ENCODE measurements at regions not wholly inside any gene's neighbourhood (a gene's known extent, or its start where the extent isn't known, plus 50 kb on each side); places are given as distances from the start of the nearest gene placed in this dataset.

GRCh38 chr4:10344824-10345223 lies 112.4 kb downstream of the ZNF518B start:
- TF ChIP-seq ZNF274 (IDR thresholded peaks at IDR 0.05; ENCODE audit: insufficient read depth, insufficient read length), result no peak
- no peak for TF ChIP-seq CTCF (IDR thresholded peaks at IDR 0.05 in 2 of 3, conservative IDR thresholded peaks at IDR 0.05 in 1 of 3; ENCODE audit: control insufficient read depth in 2 of 3, extremely low read depth in 1 of 3, insufficient read depth in 1 of 3, low read depth in 3 of 3, low read length in 3 of 3)
- no peak for TF ChIP-seq POLR2AphosphoS5 (IDR thresholded peaks at IDR 0.05; ENCODE audit: low read length)
- TF ChIP-seq POLR2A (IDR thresholded peaks at IDR 0.05; ENCODE audit: low read depth, low read length), result no peak
- TF ChIP-seq TCF3 (IDR thresholded peaks at IDR 0.05; ENCODE audit: borderline replicate concordance, insufficient read depth, low read depth, low read length), result no peak
- TF ChIP-seq GABPA (IDR thresholded peaks at IDR 0.05; ENCODE audit: low read depth), result no peak
- no peak for TF ChIP-seq POLR2AphosphoS2 (IDR thresholded peaks at IDR 0.05; ENCODE audit: low read depth, low read length)
- TF ChIP-seq, protein P1, sequence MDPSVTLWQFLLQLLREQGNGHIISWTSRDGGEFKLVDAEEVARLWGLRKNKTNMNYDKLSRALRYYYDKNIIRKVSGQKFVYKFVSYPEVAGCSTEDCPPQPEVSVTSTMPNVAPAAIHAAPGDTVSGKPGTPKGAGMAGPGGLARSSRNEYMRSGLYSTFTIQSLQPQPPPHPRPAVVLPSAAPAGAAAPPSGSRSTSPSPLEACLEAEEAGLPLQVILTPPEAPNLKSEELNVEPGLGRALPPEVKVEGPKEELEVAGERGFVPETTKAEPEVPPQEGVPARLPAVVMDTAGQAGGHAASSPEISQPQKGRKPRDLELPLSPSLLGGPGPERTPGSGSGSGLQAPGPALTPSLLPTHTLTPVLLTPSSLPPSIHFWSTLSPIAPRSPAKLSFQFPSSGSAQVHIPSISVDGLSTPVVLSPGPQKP (IDR thresholded peaks at IDR 0.05; ENCODE audit: low read depth, low read length), result no peak
- TF ChIP-seq RUNX3 (IDR thresholded peaks at IDR 0.05; ENCODE audit: low read length), result no peak
- no peak for TF ChIP-seq CREM (IDR thresholded peaks at IDR 0.05; ENCODE audit: low read depth)
- TF ChIP-seq SUPT20H (IDR thresholded peaks at IDR 0.05; ENCODE audit: borderline replicate concordance, control insufficient read depth, low read depth, low read length), result no peak
- TF ChIP-seq EP300 (IDR thresholded peaks at IDR 0.05; ENCODE audit: borderline replicate concordance in 1 of 2, control insufficient read depth in 1 of 2, low read depth in 2 of 2, low read length in 2 of 2), result no peak
- no peak for TF ChIP-seq NBN (IDR thresholded peaks at IDR 0.05)
